Stimulated activated CD4-positive, alpha-beta T cell treated with anti-CD3 and anti-CD28 coated beads, Interleukin-1b, Interleukin-23, amount 100 ng/mL, for 48 hours (primary cell): ENCODE measurements at regions not wholly inside any gene's neighbourhood (a gene's known extent, or its start where the extent isn't known, plus 50 kb on each side); places are given as distances from the start of the nearest gene placed in this dataset.

Experiments used
- DNase-seq: peaks from one replicate; pipeline ENCODE4 v3.0.0-alpha.2; 2020

DNA sequence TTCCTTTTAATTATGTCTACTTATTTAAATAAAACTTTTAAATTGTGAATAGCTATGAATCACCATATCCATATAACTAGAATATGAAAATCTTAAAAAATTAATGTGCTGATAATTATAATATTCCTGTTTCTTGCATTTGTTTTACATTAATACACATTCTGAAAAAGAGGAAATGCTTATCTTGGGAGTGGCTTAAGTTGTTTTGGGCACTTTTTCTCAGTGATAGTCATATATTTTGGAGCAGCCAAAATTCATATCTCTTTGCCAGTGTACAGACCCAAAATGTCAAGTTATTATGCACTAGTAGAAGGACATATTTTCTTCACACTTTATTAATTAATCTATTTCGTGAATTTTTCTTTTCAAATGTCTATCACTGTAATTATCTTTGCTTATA lies 838.5 kb downstream of the USP25 start:
- DNase-seq = no peak

- DNase-seq = no peak
Measured at GRCh38 chr21:16568661-16569060, 838.9 kb downstream of the USP25 start.

DNA sequence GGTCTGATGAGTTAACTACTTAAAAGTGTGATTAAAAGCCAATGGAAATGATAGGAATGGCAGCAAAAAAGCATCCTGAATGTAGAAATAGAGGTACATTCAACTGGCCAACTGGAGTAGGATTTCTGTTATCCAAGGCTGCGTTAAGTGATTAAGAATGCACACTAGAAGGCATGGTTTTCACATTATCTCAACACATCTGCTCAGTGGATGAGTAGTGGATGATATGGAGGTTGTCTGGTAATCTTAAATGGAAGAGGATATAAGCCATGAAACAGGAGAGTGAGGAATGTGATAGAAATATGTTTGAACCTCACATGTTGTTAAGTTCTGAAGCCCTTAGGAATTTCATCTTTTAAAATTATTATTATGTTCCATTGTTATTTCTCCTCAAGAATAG lies 839.9 kb downstream of the USP25 start:
- no peak for DNase-seq

GRCh38 chr21:16570171-16570570 lies 840.4 kb downstream of the USP25 start:
- no peak for DNase-seq

- no peak for DNase-seq
Measured at GRCh38 chr21:16570856-16571255, 841.1 kb downstream of the USP25 start.

GRCh38 chr21:16571594-16571993 lies 841.8 kb downstream of the USP25 start:
- no peak for DNase-seq

GRCh38 chr21:16572032-16572431 lies 842.2 kb downstream of the USP25 start:
- no peak for DNase-seq

DNA sequence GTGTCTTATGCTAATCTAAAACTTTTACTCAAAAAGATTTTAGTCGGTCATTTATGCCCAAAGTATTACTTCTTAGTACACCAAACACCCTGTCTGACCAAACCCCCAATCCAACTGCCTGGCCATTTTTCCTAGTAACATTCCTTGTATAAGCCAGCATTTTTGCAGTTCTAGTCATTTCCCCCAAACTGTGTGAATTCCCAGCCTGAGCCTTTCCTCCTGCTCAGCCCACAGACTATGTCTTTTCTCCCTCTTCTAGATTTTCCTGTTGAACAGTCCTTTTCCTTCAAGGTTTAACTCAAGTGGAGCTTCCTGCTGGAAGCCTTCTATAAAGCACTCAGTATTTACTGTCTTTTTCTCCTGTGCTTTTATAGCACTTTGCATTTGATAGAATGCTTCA lies 843.8 kb downstream of the USP25 start:
- no peak for DNase-seq

- DNase-seq = no peak
Measured at GRCh38 chr21:16577975-16578374, 848.2 kb downstream of the USP25 start.

- no peak for DNase-seq
Measured at GRCh38 chr21:16578912-16579311, 849.1 kb downstream of the USP25 start.

- no peak for DNase-seq
Measured at GRCh38 chr21:16579538-16579937, 849.8 kb downstream of the USP25 start.

DNA sequence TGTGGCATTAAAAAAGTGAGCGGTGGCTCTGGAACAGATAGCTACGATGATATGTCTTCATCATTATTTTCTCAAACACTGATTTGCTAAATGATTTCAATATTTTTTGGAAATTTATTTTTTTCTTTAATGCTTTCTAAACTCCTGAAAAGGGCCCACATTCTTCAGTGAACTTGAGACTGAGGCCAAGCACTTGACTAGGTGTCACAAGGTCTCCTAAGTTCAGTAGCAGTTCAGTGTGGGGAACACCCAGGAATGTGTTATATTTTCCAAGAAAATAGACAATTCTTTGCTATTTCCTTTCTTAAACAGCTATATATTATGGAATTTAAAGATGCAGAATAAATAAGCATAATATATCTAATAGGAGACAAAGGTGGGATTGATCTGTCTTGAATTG lies 850.9 kb downstream of the USP25 start:
- DNase-seq = no peak

GRCh38 chr21:16583556-16583955 lies 853.8 kb downstream of the USP25 start:
- DNase-seq = no peak

- no peak for DNase-seq
Measured at GRCh38 chr21:16584756-16585155, 855.0 kb downstream of the USP25 start.

DNA sequence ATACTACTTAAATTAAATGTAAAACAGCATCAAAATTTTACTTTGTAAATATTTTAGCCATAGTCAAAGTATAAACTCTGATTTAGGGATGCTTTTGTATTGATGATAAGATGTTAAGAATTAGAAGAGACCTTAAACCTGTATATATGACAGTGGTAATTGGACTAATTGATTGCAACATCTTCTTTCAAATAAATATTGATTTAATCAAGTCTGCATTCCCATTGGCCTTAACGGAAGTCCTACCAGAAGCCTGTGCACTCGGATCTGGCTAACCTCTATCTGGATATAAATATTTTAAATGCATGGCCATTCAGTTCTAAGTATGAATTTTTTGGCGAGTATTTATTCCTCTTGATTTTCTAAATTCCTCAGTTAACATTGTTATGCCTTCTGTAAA lies 856.1 kb downstream of the USP25 start:
- DNase-seq = no peak

- DNase-seq = no peak
Measured at GRCh38 chr21:16587141-16587581, 857.4 kb downstream of the USP25 start.

- no peak for DNase-seq
Measured at GRCh38 chr21:16587681-16588375, 858.0 kb downstream of the USP25 start.

DNA sequence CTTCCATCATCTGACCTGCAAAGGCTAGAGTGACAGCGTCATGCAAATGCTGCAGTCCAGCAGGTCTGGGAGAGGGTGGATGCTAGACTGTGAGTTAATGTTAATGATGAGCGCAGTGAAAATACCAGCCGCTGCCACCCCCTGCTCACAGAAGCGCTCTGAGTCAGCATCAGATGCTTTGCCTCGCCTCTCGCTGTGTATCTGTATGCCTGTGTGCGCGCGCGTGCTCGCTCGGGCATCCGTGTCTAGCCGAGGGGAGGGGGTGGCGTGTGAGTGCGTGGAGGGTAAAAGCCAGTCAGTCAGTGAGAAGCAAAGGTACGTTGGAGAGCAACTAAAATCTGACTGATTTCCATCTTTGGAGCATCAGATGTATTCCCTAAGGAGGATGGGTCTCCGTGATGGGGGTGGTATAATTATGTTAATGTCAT lies 858.7 kb downstream of the USP25 start:
- DNase-seq = no peak

GRCh38 chr21:16589006-16589898 lies 859.5 kb downstream of the USP25 start:
- DNase-seq = no peak

GRCh38 chr21:16590186-16590585 lies 860.4 kb downstream of the USP25 start:
- no peak for DNase-seq

DNA sequence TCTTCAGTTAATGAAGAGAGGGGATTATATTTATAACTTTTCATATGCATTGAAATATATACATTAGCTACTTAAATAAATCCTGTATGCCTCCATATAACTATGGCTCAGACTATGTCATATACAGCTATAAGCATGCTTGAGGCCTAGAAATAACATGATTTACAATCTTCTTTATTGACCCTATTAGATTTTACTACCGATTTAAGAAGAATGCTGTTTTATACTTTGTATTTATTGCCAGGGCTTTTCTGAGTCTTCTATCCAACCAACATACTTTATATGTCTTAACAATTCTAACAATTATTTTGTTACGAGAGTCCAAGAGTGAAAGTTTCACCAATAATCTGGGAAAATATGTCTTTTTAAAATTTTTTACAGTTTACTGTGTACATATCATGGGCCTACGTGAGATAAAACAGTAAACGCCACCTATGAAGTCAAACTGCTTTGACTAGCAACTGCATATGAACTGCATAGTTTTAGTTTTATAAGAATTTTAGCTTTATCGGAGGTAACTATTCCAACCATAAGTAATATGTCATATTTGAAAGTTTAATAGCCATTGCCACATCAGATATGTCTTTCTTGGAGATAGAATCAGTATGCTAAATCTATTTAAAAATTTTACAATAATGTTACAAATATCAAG lies 861.0 kb downstream of the USP25 start:
- DNase-seq = no peak

DNA sequence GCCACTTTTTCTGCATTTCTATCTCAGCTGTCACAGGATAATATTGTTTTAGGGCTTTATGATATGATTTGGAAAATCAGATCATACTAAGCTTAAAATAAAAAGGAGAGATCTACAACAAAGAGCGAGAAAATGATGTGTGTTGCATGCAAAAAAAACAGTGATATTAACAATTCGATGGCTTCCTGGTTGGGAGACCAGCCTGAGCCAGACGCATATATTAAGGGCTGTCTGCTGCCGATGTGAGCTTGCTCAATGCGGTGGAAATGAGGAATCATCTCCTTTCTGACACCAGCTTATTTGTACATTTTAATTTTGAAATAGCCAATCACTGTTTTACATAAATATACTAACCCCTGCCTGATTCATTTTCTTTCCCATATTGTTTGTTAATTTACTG lies 862.6 kb downstream of the USP25 start:
- DNase-seq = no peak

DNA sequence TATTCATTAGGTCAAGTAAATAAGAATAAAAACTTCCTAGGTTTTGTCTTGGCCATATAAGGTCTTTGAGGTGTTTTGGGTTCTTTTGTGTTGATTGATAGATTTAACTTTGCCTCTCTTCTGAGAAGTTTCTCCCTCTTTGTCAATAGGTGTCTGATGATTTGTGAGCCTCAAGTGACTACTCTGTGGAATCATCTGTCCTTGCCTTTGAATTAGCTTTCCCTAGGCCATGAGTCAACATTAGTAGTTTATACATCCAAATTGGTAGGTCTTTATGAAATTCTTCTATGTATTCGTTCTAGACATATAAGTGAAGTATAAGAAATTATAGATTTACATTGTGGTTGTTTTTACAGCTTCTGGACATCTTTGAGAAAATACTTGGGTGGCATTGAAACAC lies 864.4 kb downstream of the USP25 start:
- no peak for DNase-seq

DNA sequence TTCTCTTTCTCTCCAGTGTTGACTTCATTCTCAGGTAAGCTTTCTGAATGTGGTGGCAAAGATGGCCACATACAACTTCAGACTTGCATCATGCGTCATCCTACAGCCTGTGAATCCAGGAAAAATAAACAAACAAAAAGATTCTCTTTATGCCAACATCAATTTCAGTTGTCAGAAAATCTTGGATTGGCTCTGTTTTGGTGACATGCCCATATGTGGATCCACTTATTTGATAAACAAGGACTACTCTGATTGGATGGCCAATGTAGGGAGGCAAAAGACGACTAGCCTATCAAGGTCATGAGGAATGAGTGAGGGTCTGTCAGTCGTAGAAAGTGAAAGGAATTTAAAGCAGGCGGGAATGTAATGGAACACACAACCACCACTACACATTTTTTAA lies 866.6 kb downstream of the USP25 start:
- no peak for DNase-seq
